ENCODE measurements at regions not wholly inside any gene's neighbourhood (a gene's known extent, or its start where the extent isn't known, plus 50 kb on each side); places are given as distances from the start of the nearest gene placed in this dataset.

GRCh38 chr3:84666468-84666867 is 292.3 kb upstream of the CADM2 start:
- TF ChIP-seq EZH2phosphoT487 (IDR thresholded peaks at IDR 0.05; ENCODE audit: borderline replicate concordance), result no peak
- TF ChIP-seq, protein P1, sequence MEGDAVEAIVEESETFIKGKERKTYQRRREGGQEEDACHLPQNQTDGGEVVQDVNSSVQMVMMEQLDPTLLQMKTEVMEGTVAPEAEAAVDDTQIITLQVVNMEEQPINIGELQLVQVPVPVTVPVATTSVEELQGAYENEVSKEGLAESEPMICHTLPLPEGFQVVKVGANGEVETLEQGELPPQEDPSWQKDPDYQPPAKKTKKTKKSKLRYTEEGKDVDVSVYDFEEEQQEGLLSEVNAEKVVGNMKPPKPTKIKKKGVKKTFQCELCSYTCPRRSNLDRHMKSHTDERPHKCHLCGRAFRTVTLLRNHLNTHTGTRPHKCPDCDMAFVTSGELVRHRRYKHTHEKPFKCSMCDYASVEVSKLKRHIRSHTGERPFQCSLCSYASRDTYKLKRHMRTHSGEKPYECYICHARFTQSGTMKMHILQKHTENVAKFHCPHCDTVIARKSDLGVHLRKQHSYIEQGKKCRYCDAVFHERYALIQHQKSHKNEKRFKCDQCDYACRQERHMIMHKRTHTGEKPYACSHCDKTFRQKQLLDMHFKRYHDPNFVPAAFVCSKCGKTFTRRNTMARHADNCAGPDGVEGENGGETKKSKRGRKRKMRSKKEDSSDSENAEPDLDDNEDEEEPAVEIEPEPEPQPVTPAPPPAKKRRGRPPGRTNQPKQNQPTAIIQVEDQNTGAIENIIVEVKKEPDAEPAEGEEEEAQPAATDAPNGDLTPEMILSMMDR (conservative IDR thresholded peaks at IDR 0.05; ENCODE audit: low read length), result no peak
- Histone ChIP-seq H3K4me1 (ENCODE audit: insufficient read depth, low read length, poor library complexity, severe bottlenecking) (no peaks in the 10 kb centered on the region), H2AFZ (ENCODE audit: low read length) (no peak overlapping the region), H3F3A (ENCODE audit: low read depth) (no peaks in the 10 kb centered on the region), H3K4me3 (ENCODE audit: low read length, poor library complexity, severe bottlenecking) (no peak overlapping the region), H3K27me3 (ENCODE audit: insufficient read depth, low read length, poor library complexity, severe bottlenecking) (no peaks in the 10 kb centered on the region), H3K36me3 (ENCODE audit: insufficient read depth, low read length) (no peaks in the 10 kb centered on the region), H3K9ac (ENCODE audit: low read depth, low read length, poor library complexity, severe bottlenecking) (no peak overlapping the region), H3K4me2 (ENCODE audit: low read depth, low read length, poor library complexity, severe bottlenecking) (no peak overlapping the region), H4K20me1 (ENCODE audit: insufficient read depth, low read length, poor library complexity, severe bottlenecking) (no peaks in the 10 kb centered on the region), H3K79me2 (ENCODE audit: insufficient read depth, low read length) (no peaks in the 10 kb centered on the region), H3K9me3 (ENCODE audit: insufficient read depth, low read depth, low read length) (no peaks in the 10 kb centered on the region), H3K9me2 (replicated peaks; ENCODE audit: low read depth, low read length) (no peaks in the 10 kb centered on the region)

- Histone ChIP-seq H3F3A (ENCODE audit: low read depth) (no peaks in the 10 kb centered on the region), H4K20me1 (ENCODE audit: insufficient read depth, low read length, poor library complexity, severe bottlenecking) (no peaks in the 10 kb centered on the region), H3K9ac (ENCODE audit: low read depth, low read length, poor library complexity, severe bottlenecking) (no peak overlapping the region), H3K4me1 (ENCODE audit: insufficient read depth, low read length, poor library complexity, severe bottlenecking) (no peaks in the 10 kb centered on the region), H3K4me2 (ENCODE audit: low read depth, low read length, poor library complexity, severe bottlenecking) (no peak overlapping the region), H2AFZ (ENCODE audit: low read length) (no peak overlapping the region), H3K9me2 (replicated peaks; ENCODE audit: low read depth, low read length) (no peaks in the 10 kb centered on the region), H3K4me3 (ENCODE audit: low read length, poor library complexity, severe bottlenecking) (no peak overlapping the region), H3K9me3 (ENCODE audit: insufficient read depth, low read depth, low read length) (no peaks in the 10 kb centered on the region), H3K27me3 (ENCODE audit: insufficient read depth, low read length, poor library complexity, severe bottlenecking) (no peaks in the 10 kb centered on the region), H3K36me3 (ENCODE audit: insufficient read depth, low read length) (no peaks in the 10 kb centered on the region), H3K79me2 (ENCODE audit: insufficient read depth, low read length) (no peaks in the 10 kb centered on the region)
- TF ChIP-seq, protein P1 (conservative IDR thresholded peaks at IDR 0.05; ENCODE audit: low read length), result no peak
- no peak for TF ChIP-seq EZH2phosphoT487 (IDR thresholded peaks at IDR 0.05; ENCODE audit: borderline replicate concordance)
Measured at GRCh38 chr3:84679211-84679610, 279.6 kb upstream of the CADM2 start.

DNA sequence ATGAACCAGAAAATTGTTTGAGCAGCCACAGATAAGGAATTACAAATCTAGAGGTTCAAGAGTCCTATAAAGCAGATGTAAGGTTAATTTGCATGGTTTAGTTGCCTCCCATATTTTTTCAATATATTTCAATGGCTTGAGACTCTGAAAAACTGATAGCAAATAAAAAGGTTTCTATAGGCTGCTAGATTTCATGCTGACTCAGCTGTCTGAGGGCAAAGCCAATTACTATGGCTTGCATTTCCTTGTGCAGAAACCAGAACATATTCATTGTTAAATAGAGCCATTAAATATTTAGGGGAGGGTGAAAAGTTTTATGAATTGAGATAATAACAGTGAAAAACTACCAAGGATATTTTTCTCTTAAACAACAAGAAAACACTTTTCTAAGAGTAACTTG is 278.1 kb upstream of the CADM2 start:
- H4K20me1 ChIP-seq (ENCODE audit: insufficient read depth, low read length, poor library complexity, severe bottlenecking), result no peaks in the 10 kb centered on the region
- no peaks in the 10 kb centered on the region for H3K4me1 ChIP-seq (ENCODE audit: insufficient read depth, low read length, poor library complexity, severe bottlenecking)
- H3K9ac ChIP-seq (ENCODE audit: low read depth, low read length, poor library complexity, severe bottlenecking), result no peak overlapping the region
- H3K36me3 ChIP-seq (ENCODE audit: insufficient read depth, low read length), result no peaks in the 10 kb centered on the region
- H3K9me3 ChIP-seq (ENCODE audit: insufficient read depth, low read depth, low read length), result no peaks in the 10 kb centered on the region
- H3K27me3 ChIP-seq (ENCODE audit: insufficient read depth, low read length, poor library complexity, severe bottlenecking), result no peaks in the 10 kb centered on the region
- H2AFZ ChIP-seq (ENCODE audit: low read length), result no peak overlapping the region
- H3K9me2 ChIP-seq (replicated peaks; ENCODE audit: low read depth, low read length), result no peaks in the 10 kb centered on the region
- H3F3A ChIP-seq (ENCODE audit: low read depth), result no peaks in the 10 kb centered on the region
- TF ChIP-seq EZH2phosphoT487 (IDR thresholded peaks at IDR 0.05; ENCODE audit: borderline replicate concordance), result no peak
- TF ChIP-seq, protein P1 (conservative IDR thresholded peaks at IDR 0.05; ENCODE audit: low read length), result no peak
- no peaks in the 10 kb centered on the region for H3K79me2 ChIP-seq (ENCODE audit: insufficient read depth, low read length)
- H3K4me3 ChIP-seq (ENCODE audit: low read length, poor library complexity, severe bottlenecking), result no peak overlapping the region
- no peak overlapping the region for H3K4me2 ChIP-seq (ENCODE audit: low read depth, low read length, poor library complexity, severe bottlenecking)
